Common myeloid progenitor, CD34-positive (primary cell): ENCODE measurements at regions not wholly inside any gene's neighbourhood (a gene's known extent, or its start where the extent isn't known, plus 50 kb on each side); places are given as distances from the start of the nearest gene placed in this dataset.

ENCODE experiments used
- CTCF ChIA-PET: fragments of 350-600 bp; sonication (Branson Sonifier 250); formaldehyde crosslinking; loops from one replicate; lab custom pipeline; 2021; ENCODE audit warnings: antibody characterized with exemption; lab: Charles Lee
- POLR2A ChIA-PET: fragments of 350-600 bp; sonication (Branson Sonifier 250); formaldehyde crosslinking; loops from one replicate; lab custom pipeline; 2021; ENCODE audit warnings: antibody characterized with exemption; lab: Charles Lee
- DNase-seq, 3 donors: peaks; one replicate each; pipeline versions ENCODE4 v3.0.0 to v3.0.0-alpha.2; 2013
- H3K27ac ChIP-seq, 2 experiments: 1 replicate in 1 of 2; 2 replicates in 1 of 2; pipeline ENCODE4 v1.7.0; 2013; ENCODE audit warnings: inconsistent platforms in 2 of 2, low read length in 2 of 2, mild to moderate bottlenecking in 2 of 2, low read depth in 1 of 2, moderate library complexity in 1 of 2; ENCODE audit not compliant: severe bottlenecking in 2 of 2, insufficient read depth in 1 of 2, poor library complexity in 1 of 2
- H3K27me3 ChIP-seq, 5 experiments: replicated peaks in 2 of 5; 1 replicate in 3 of 5; 2 replicates in 2 of 5; pipeline versions ENCODE4 v1.6.1 to v1.7.0; 2013; ENCODE audit warnings: low read length in 4 of 5, mild to moderate bottlenecking in 2 of 5, moderate library complexity in 2 of 5, inconsistent platforms in 1 of 5; ENCODE audit not compliant: insufficient read depth in 5 of 5, control insufficient read depth in 4 of 5
- H3K36me3 ChIP-seq, 4 experiments: 1 replicate in 2 of 4; 2 replicates in 2 of 4; pipeline versions ENCODE4 v1.6.1 to v1.7.0; 2013; ENCODE audit warnings: low read length in 3 of 4, control low read depth in 1 of 4, mild to moderate bottlenecking in 1 of 4; ENCODE audit not compliant: control insufficient read depth in 4 of 4, insufficient read depth in 4 of 4
- H3K4me1 ChIP-seq, 4 experiments: 1 replicate in 3 of 4; 2 replicates in 1 of 4; pipeline versions ENCODE4 v1.6.1 to v1.7.1; 2013; ENCODE audit warnings: low read length in 3 of 4, mild to moderate bottlenecking in 3 of 4, control low read depth in 1 of 4, inconsistent platforms in 1 of 4, moderate library complexity in 1 of 4; ENCODE audit not compliant: control insufficient read depth in 4 of 4, insufficient read depth in 4 of 4; ENCODE audit errors: control extremely low read depth in 1 of 4
- H3K4me3 ChIP-seq, 7 experiments: 1 replicate in 4 of 7; 2 replicates in 3 of 7; pipeline versions ENCODE4 v1.5.1 to v1.7.0; 2013; ENCODE audit warnings: mild to moderate bottlenecking in 7 of 7, low read length in 6 of 7, moderate library complexity in 6 of 7, inconsistent platforms in 2 of 7, low read depth in 2 of 7, control low read depth in 1 of 7; ENCODE audit not compliant: insufficient read depth in 4 of 7, control insufficient read depth in 1 of 7; ENCODE audit errors: extremely low read depth in 1 of 7
- H3K9me3 ChIP-seq, 5 experiments: 1 replicate in 4 of 5; 2 replicates in 1 of 5; pipeline versions ENCODE4 v1.6.1 to v1.7.1; 2013; ENCODE audit warnings: low read length in 4 of 5, mild to moderate bottlenecking in 2 of 5, inconsistent platforms in 1 of 5, low read depth in 1 of 5, moderate library complexity in 1 of 5; ENCODE audit not compliant: control insufficient read depth in 4 of 5, insufficient read depth in 2 of 5; ENCODE audit errors: control extremely low read depth in 1 of 5
- WGBS: methylation state at CpG from one replicate; pipeline ENCODE4 v1.1.5; 2013; ENCODE audit not compliant: insufficient coverage; 5-methylcytosine and 5-hydroxymethylcytosine counted together

GRCh38 chr10:2589196-2589595 lies 478.2 kb upstream of the PFKP start:
- DNase-seq = no peak
- no peaks in the 10 kb centered on the region for H3K9me3 ChIP-seq
- no peaks in the 10 kb centered on the region for H3K4me1 ChIP-seq
- no peaks in the 10 kb centered on the region for H3K36me3 ChIP-seq
- WGBS = 93% methylated on average over 2 of the region's 5 CpGs
- CTCF ChIA-PET = interaction anchor here (0.9 kb wide), 1 partner anchor 10 kb away, joined by 3 read pairs; no protein-coding TSS in a partner anchor
- H3K27me3 ChIP-seq = peaks cover 0 to 2% (median 1%) of the 10 kb centered on the region in 5 experiments
- H3K4me3 ChIP-seq = no peak overlapping the region
- POLR2A ChIA-PET = no interaction called here
- H3K27ac ChIP-seq = no peak overlapping the region

GRCh38 chr10:2584385-2584784 lies 483.0 kb upstream of the PFKP start:
- H3K27me3 ChIP-seq = peaks cover 0 to 2% (median 0%) of the 10 kb centered on the region in 5 experiments
- ChIA-PET POLR2A (no interaction called here), CTCF (no interaction called here)
- H3K36me3 ChIP-seq = no peaks in the 10 kb centered on the region
- no peak overlapping the region for H3K4me3 ChIP-seq
- no CpG with 5 or more reads among the region's 2 CpGs for WGBS
- no peaks in the 10 kb centered on the region for H3K4me1 ChIP-seq
- no peak for DNase-seq
- H3K9me3 ChIP-seq = no peaks in the 10 kb centered on the region
- no peak overlapping the region for H3K27ac ChIP-seq

GRCh38 chr10:2576892-2577291 lies 490.5 kb upstream of the PFKP start:
- Histone ChIP-seq H3K36me3 (no peaks in the 10 kb centered on the region), H3K27me3 (peaks cover 0 to 3% (median 0%) of the 10 kb centered on the region in 5 experiments), H3K4me1 (no peaks in the 10 kb centered on the region), H3K4me3 (no peak overlapping the region), H3K27ac (no peak overlapping the region), H3K9me3 (no peaks in the 10 kb centered on the region)
- no peak for DNase-seq
- ChIA-PET CTCF (no interaction called here), POLR2A (no interaction called here)
- 100% methylated on average over 2 of the region's 3 CpGs for WGBS

- Histone ChIP-seq H3K36me3 (no peaks in the 10 kb centered on the region), H3K4me1 (no peaks in the 10 kb centered on the region), H3K27me3 (peaks cover 0 to 3% (median 0%) of the 10 kb centered on the region in 5 experiments), H3K27ac (no peak overlapping the region), H3K9me3 (no peaks in the 10 kb centered on the region), H3K4me3 (no peak overlapping the region)
- ChIA-PET POLR2A (no interaction called here), CTCF (no interaction called here)
- DNase-seq = no peak
- whole genome bisulfite sequencing = 39% methylated on average over 2 of the region's 6 CpGs
Observed at GRCh38 chr10:2575460-2575859, 491.9 kb upstream of the PFKP start.

GRCh38 chr10:2572611-2573010 lies 494.7 kb upstream of the PFKP start:
- Histone ChIP-seq H3K36me3 (no peaks in the 10 kb centered on the region), H3K4me1 (no peaks in the 10 kb centered on the region), H3K9me3 (no peaks in the 10 kb centered on the region), H3K4me3 (no peak overlapping the region), H3K27me3 (peaks cover 0 to 3% (median 0%) of the 10 kb centered on the region in 5 experiments), H3K27ac (no peak overlapping the region)
- WGBS = no CpG with 5 or more reads among the region's 1 CpG
- DNase-seq = no peak
- CTCF ChIA-PET = no interaction called here
- POLR2A ChIA-PET = no interaction called here

GRCh38 chr10:2556883-2557282 lies 510.5 kb upstream of the PFKP start:
- Histone ChIP-seq H3K4me3 (no peak overlapping the region), H3K27ac (no peak overlapping the region), H3K9me3 (no peaks in the 10 kb centered on the region), H3K36me3 (no peaks in the 10 kb centered on the region), H3K4me1 (no peaks in the 10 kb centered on the region), H3K27me3 (peaks cover 0 to 2% (median 0%) of the 10 kb centered on the region in 5 experiments)
- POLR2A ChIA-PET = no interaction called here
- no peak for DNase-seq
- WGBS = no CpG with 5 or more reads among the region's 1 CpG
- CTCF ChIA-PET = no interaction called here

GRCh38 chr10:2548071-2548470 lies 519.3 kb upstream of the PFKP start:
- DNase-seq = no peak
- POLR2A ChIA-PET = no interaction called here
- Histone ChIP-seq H3K4me1 (no peaks in the 10 kb centered on the region), H3K27ac (no peak overlapping the region), H3K27me3 (peaks cover 0 to 5% (median 0%) of the 10 kb centered on the region in 5 experiments), H3K36me3 (no peaks in the 10 kb centered on the region), H3K9me3 (no peaks in the 10 kb centered on the region), H3K4me3 (no peak overlapping the region)
- CTCF ChIA-PET = no interaction called here
